BJ (cell line): ENCODE measurements at regions not wholly inside any gene's neighbourhood (a gene's known extent, or its start where the extent isn't known, plus 50 kb on each side); places are given as distances from the start of the nearest gene placed in this dataset.

Experiments
- CTCF ChIA-PET: fragments of 350-600 bp; formaldehyde crosslinking; extraction: SDS; loops from one replicate; lab custom pipeline; 2021; ENCODE audit warnings: antibody characterized with exemption, inconsistent platforms; lab: Yijun Ruan, JAX
- POLR2A ChIA-PET: fragments of 300-600 bp; sonication (Branson Sonifier 250); formaldehyde crosslinking; extraction: SDS; loops from one replicate; lab custom pipeline; 2021; ENCODE audit warnings: antibody characterized with exemption; lab: Charles Lee
- DNase-seq: peaks from one replicate; pipeline ENCODE4 v3.0.0-alpha.2; 2011; ENCODE audit warnings: low read depth
- H3K27me3 ChIP-seq: 2 replicates; pipeline ENCODE4 v1.6.0; 2011; ENCODE audit warnings: low read length; ENCODE audit not compliant: control insufficient read depth, insufficient read depth
- H3K36me3 ChIP-seq: 2 replicates; pipeline ENCODE4 v1.5.1; 2011; ENCODE audit warnings: low read length; ENCODE audit not compliant: control insufficient read depth, insufficient read depth
- H3K4me3 ChIP-seq: 2 replicates; pipeline ENCODE4 v1.5.1; 2011; ENCODE audit warnings: low read depth, mild to moderate bottlenecking, control low read depth, low read length
- CTCF ChIP-seq: IDR thresholded peaks from 2 replicates; pipeline ENCODE4 v1.5.1; 2011; ENCODE audit warnings: low read depth, mild to moderate bottlenecking, control low read depth, inconsistent platforms, low read length, moderate library complexity; ENCODE audit not compliant: insufficient read depth

- no peaks in the 10 kb centered on the region for H3K27me3 ChIP-seq
- H3K36me3 ChIP-seq: no peaks in the 10 kb centered on the region
- ChIA-PET POLR2A (no interaction called here), CTCF (interaction anchor here (0.8 kb wide), 1 partner anchor 120 kb away, joined by 3 read pairs; no protein-coding TSS in a partner anchor)
- no peak for DNase-seq
- no peak overlapping the region for H3K4me3 ChIP-seq
- no peak for TF ChIP-seq CTCF
These were observed 130.3 kb upstream of the NUDT4 start for GRCh38 chr12:93247313-93247991.

- ChIA-PET POLR2A (no interaction called here), CTCF (no interaction called here)
- H3K36me3 ChIP-seq: no peaks in the 10 kb centered on the region
- DNase-seq: no peak
- H3K4me3 ChIP-seq: no peak overlapping the region
- no peak for TF ChIP-seq CTCF
- no peaks in the 10 kb centered on the region for H3K27me3 ChIP-seq
These were observed 125.5 kb upstream of the NUDT4 start for GRCh38 chr12:93252221-93252620.

GRCh38 chr12:93254911-93255310 lies 122.8 kb upstream of the NUDT4 start:
- ChIA-PET POLR2A (no interaction called here), CTCF (no interaction called here)
- DNase-seq: no peak
- Histone ChIP-seq H3K27me3 (no peaks in the 10 kb centered on the region), H3K36me3 (no peaks in the 10 kb centered on the region), H3K4me3 (no peak overlapping the region)
- no peak for TF ChIP-seq CTCF

GRCh38 chr12:93256256-93256969 lies 121.3 kb upstream of the NUDT4 start:
- no peak for DNase-seq
- POLR2A ChIA-PET: interaction anchor here (0.5 to 0.6 kb wide), 2 partner anchors 74 to 163 kb away, joined by 3 to 8 read pairs; no protein-coding TSS in a partner anchor

More at GRCh38 chr12:93256256-93256969, 121.3 kb upstream of the NUDT4 start:
- Histone ChIP-seq H3K36me3 (no peaks in the 10 kb centered on the region), H3K27me3 (no peaks in the 10 kb centered on the region), H3K4me3 (no peak overlapping the region)
- TF ChIP-seq CTCF: no peak
- CTCF ChIA-PET: interaction anchor here (0.8 kb wide), 1 partner anchor 15 kb away, joined by 3 read pairs; no protein-coding TSS in a partner anchor
